Progenitor cell of endocrine pancreas (in vitro differentiated cells): ENCODE measurements at regions not wholly inside any gene's neighbourhood (a gene's known extent, or its start where the extent isn't known, plus 50 kb on each side); places are given as distances from the start of the nearest gene placed in this dataset.
"Not testable (repeated sequence)": the region's sequence is repeated elsewhere in the genome, so short reads cannot be mapped to it uniquely, and the experiment has no call there.

Experiments
- DNase-seq: peaks from one replicate; pipeline ENCODE4 v3.0.0; 2021; ENCODE audit warnings: low spot score; ENCODE audit not compliant: unreplicated experiment
- H3K27ac Mint-ChIP-seq: 2 replicates; pipeline ENCODE4 v1.8.0; 2021; ENCODE audit warnings: mild to moderate bottlenecking, moderate library complexity, mixed read lengths
- H3K27me3 Mint-ChIP-seq: 2 replicates; pipeline ENCODE4 v1.8.0; 2021; ENCODE audit warnings: mixed read lengths
- H3K36me3 Mint-ChIP-seq: 2 replicates; pipeline ENCODE4 v1.8.0; 2022; ENCODE audit warnings: mixed read lengths; ENCODE audit not compliant: insufficient read depth
- H3K4me1 Mint-ChIP-seq: 2 replicates; pipeline ENCODE4 v1.8.0; 2021; ENCODE audit warnings: low read depth, mixed read lengths
- H3K4me3 Mint-ChIP-seq: 2 replicates; pipeline ENCODE4 v1.8.0; 2021; ENCODE audit warnings: low read depth, mild to moderate bottlenecking, moderate library complexity, mixed read lengths
- H3K9me3 Mint-ChIP-seq: 2 replicates; pipeline ENCODE4 v1.8.0; 2021; ENCODE audit warnings: low read depth, mixed read lengths
- CTCF ChIP-seq: fragments of 200-600 bp; sonication (generic); IDR thresholded peaks from one replicate; pipeline ENCODE4 v1.5.0; 2021; ENCODE audit warnings: antibody characterized with exemption, mild to moderate bottlenecking; ENCODE audit not compliant: unreplicated experiment

- Mint-ChIP-seq H3K4me1 (no peaks in the 10 kb centered on the region), H3K9me3 (peaks cover 4% of the 10 kb centered on the region), H3K27ac (no peak overlapping the region), H3K36me3 (no peaks in the 10 kb centered on the region), H3K4me3 (no peak overlapping the region), H3K27me3 (peaks cover 7% of the 10 kb centered on the region)
- TF ChIP-seq CTCF, result no peak
- DNase-seq, result no peak
These were observed 73.8 kb upstream of the ZNF678 start for GRCh38 chr1:227489572-227489971.

GRCh38 chr1:227487606-227488005 lies 75.8 kb upstream of the ZNF678 start:
- TF ChIP-seq CTCF, result no peak
- no peaks in the 10 kb centered on the region for H3K36me3 Mint-ChIP-seq
- DNase-seq, result no peak

GRCh38 chr1:227486559-227486958 lies 76.8 kb upstream of the ZNF678 start:
- H3K4me1 Mint-ChIP-seq, result no peaks in the 10 kb centered on the region
- H3K9me3 Mint-ChIP-seq, result peaks cover 4% of the 10 kb centered on the region
- DNase-seq, result no peak

More at GRCh38 chr1:227487606-227488005, 75.8 kb upstream of the ZNF678 start:
- Mint-ChIP-seq H3K4me3 (no peak overlapping the region), H3K4me1 (no peaks in the 10 kb centered on the region), H3K9me3 (peaks cover 4% of the 10 kb centered on the region), H3K27me3 (peaks cover 7% of the 10 kb centered on the region), H3K27ac (no peak overlapping the region)

DNA sequence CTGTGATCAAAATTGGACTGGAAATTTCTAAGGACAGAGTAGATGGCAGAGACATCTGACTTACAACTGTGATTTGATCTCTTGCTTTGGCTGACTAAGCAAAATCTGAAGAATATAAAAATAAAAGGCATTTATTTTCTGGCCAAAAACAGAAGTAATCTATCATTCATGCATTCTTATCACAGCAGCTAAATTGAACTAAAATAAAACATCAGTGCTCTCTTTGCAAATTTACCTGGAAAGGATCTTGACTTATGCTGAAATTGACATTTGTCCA lies 81.4 kb upstream of the ZNF678 start:
- no peak for TF ChIP-seq CTCF
- no peaks in the 10 kb centered on the region for H3K36me3 Mint-ChIP-seq
- H3K27me3 Mint-ChIP-seq, result peaks cover 41% of the 10 kb centered on the region
- peaks cover under 1% of the 10 kb centered on the region for H3K9me3 Mint-ChIP-seq
- H3K27ac Mint-ChIP-seq, result no peak overlapping the region
- H3K4me1 Mint-ChIP-seq, result no peaks in the 10 kb centered on the region
- no peak overlapping the region for H3K4me3 Mint-ChIP-seq
- no peak for DNase-seq

More at GRCh38 chr1:227486559-227486958, 76.8 kb upstream of the ZNF678 start:
- TF ChIP-seq CTCF, result no peak
- Mint-ChIP-seq H3K4me3 (no peak overlapping the region), H3K36me3 (no peaks in the 10 kb centered on the region), H3K27me3 (peaks cover 9% of the 10 kb centered on the region), H3K27ac (no peak overlapping the region)

GRCh38 chr1:227474072-227474471 lies 89.3 kb upstream of the ZNF678 start:
- not testable (repeated sequence) for DNase-seq, H3K4me1 Mint-ChIP-seq, H3K4me3 Mint-ChIP-seq, H3K36me3 Mint-ChIP-seq, H3K27ac Mint-ChIP-seq
- H3K9me3 Mint-ChIP-seq, result peaks cover 17% of the 10 kb centered on the region
- H3K27me3 Mint-ChIP-seq, result peaks cover 20% of the 10 kb centered on the region

- H3K27me3 Mint-ChIP-seq, result peaks cover 7% of the 10 kb centered on the region
- no peak for TF ChIP-seq CTCF
- peaks cover 3% of the 10 kb centered on the region for H3K36me3 Mint-ChIP-seq
- H3K27ac Mint-ChIP-seq, result no peak overlapping the region
- H3K4me3 Mint-ChIP-seq, result no peak overlapping the region
- peaks cover 17% of the 10 kb centered on the region for H3K9me3 Mint-ChIP-seq
- peaks cover 3% of the 10 kb centered on the region for H3K4me1 Mint-ChIP-seq
- no peak for DNase-seq
These were observed 90.6 kb upstream of the ZNF678 start for GRCh38 chr1:227472772-227473171.
